IMR-90 (cell line): ENCODE measurements at regions not wholly inside any gene's neighbourhood (a gene's known extent, or its start where the extent isn't known, plus 50 kb on each side); places are given as distances from the start of the nearest gene placed in this dataset.

Source experiments
- ATAC-seq: fragments of 200-7000 bp; cut with Tn5 transposase; 2 replicates; pipeline ENCODE4 v1.9.1; 2020; ENCODE audit warnings: low read depth, mild to moderate bottlenecking, moderate library complexity
- BruUV-seq: library from RNA; stranded (reverse); fragments of 400-500 nt; replicated peaks from 2 replicates; lab custom pipeline; 2021; lab: Mats Ljungman, UMichigan
- CTCF ChIA-PET: fragments of 300-600 bp; formaldehyde crosslinking; extraction: SDS; loops from one replicate; lab custom pipeline; 2021; ENCODE audit warnings: antibody characterized with exemption; lab: Yijun Ruan, JAX
- POLR2A ChIA-PET: fragments of 300-600 bp; sonication (Branson Sonifier 250); formaldehyde crosslinking; loops from one replicate; lab custom pipeline; 2022; ENCODE audit warnings: antibody characterized with exemption; ENCODE audit not compliant: unreplicated experiment; lab: Charles Lee
- DNase-seq: peaks from one replicate; pipeline ENCODE4 v3.0.0; 2013
- H2AFZ ChIP-seq: replicated peaks from 2 replicates; pipeline ENCODE3; 2013; ENCODE audit warnings: low read length, mild to moderate bottlenecking; ENCODE audit not compliant: poor library complexity
- H2AK5ac ChIP-seq: 2 replicates; pipeline ENCODE4 v1.6.1; 2013; ENCODE audit warnings: low read depth, low read length, inconsistent platforms
- H2AK9ac ChIP-seq: replicated peaks from 2 replicates; pipeline ENCODE3; 2013; ENCODE audit warnings: mild to moderate bottlenecking, low read depth, low read length, moderate library complexity; ENCODE audit not compliant: poor library complexity
- H2BK120ac ChIP-seq: 2 replicates; pipeline ENCODE4 v1.6.1; 2013; ENCODE audit warnings: low read depth, low read length, inconsistent platforms
- H2BK15ac ChIP-seq: 3 replicates; pipeline ENCODE4 v1.6.1; 2013; ENCODE audit warnings: low read depth, low read length, inconsistent platforms
- H2BK20ac ChIP-seq: 2 replicates; pipeline ENCODE4 v1.6.1; 2013; ENCODE audit warnings: low read depth, mild to moderate bottlenecking, inconsistent platforms, low read length, moderate library complexity
- H2BK5ac ChIP-seq: 2 replicates; pipeline ENCODE4 v1.6.1; 2013; ENCODE audit warnings: mild to moderate bottlenecking, low read depth, low read length, inconsistent platforms; ENCODE audit not compliant: poor library complexity, severe bottlenecking
- H3K14ac ChIP-seq: replicated peaks from 2 replicates; pipeline ENCODE4 v1.6.1; 2013; ENCODE audit warnings: low read depth, low read length, inconsistent platforms
- H3K18ac ChIP-seq: 2 replicates; pipeline ENCODE4 v1.6.1; 2013; ENCODE audit warnings: low read depth, low read length, control low read depth
- H3K23ac ChIP-seq: 2 replicates; pipeline ENCODE4 v1.6.1; 2013; ENCODE audit warnings: low read depth, low read length, inconsistent platforms
- H3K27ac ChIP-seq: 2 replicates; pipeline ENCODE4 v1.5.1; 2013; ENCODE audit warnings: mild to moderate bottlenecking, control low read depth, low read length; ENCODE audit not compliant: insufficient read depth
- H3K27me3 ChIP-seq: 2 replicates; pipeline ENCODE4 v1.6.1; 2013; ENCODE audit warnings: low read length; ENCODE audit not compliant: control insufficient read depth, insufficient read depth
- H3K36me3 ChIP-seq: 2 replicates; pipeline ENCODE4 v1.6.1; 2013; ENCODE audit warnings: low read length, mixed read lengths; ENCODE audit not compliant: control insufficient read depth, insufficient read depth
- H3K4ac ChIP-seq: 2 replicates; pipeline ENCODE4 v1.6.1; 2013; ENCODE audit warnings: low read depth, low read length, inconsistent platforms
- H3K4me1 ChIP-seq: 2 replicates; pipeline ENCODE4 v1.6.1; 2013; ENCODE audit warnings: low read length, mixed read lengths; ENCODE audit not compliant: control insufficient read depth, insufficient read depth
- H3K4me2 ChIP-seq: 2 replicates; pipeline ENCODE4 v1.6.1; 2013; ENCODE audit warnings: low read depth, mild to moderate bottlenecking, control low read depth, low read length, moderate library complexity
- H3K4me3 ChIP-seq: 2 replicates; pipeline ENCODE4 v1.5.1; 2013; ENCODE audit warnings: low read depth, mild to moderate bottlenecking, control low read depth, low read length, moderate library complexity; ENCODE audit not compliant: insufficient read depth
- H3K56ac ChIP-seq: 2 replicates; pipeline ENCODE4 v1.6.1; 2013; ENCODE audit warnings: low read length, inconsistent platforms; ENCODE audit not compliant: insufficient read depth; ENCODE audit errors: extremely low read depth
- H3K79me1 ChIP-seq, 2 experiments: 2 replicates each; pipeline ENCODE4 v1.6.1; 2013; ENCODE audit warnings: low read length in 2 of 2, inconsistent platforms in 1 of 2, low read depth in 1 of 2
- H3K9ac ChIP-seq: 2 replicates; pipeline ENCODE4 v1.6.1; 2013; ENCODE audit warnings: low read depth, low read length, control low read depth
- H3K9me1 ChIP-seq: 2 replicates; pipeline ENCODE4 v1.6.1; 2013; ENCODE audit warnings: low read length, inconsistent platforms; ENCODE audit not compliant: insufficient read depth
- H3K9me3 ChIP-seq: 2 replicates; pipeline ENCODE4 v1.6.1; 2013; ENCODE audit warnings: low read length; ENCODE audit not compliant: control insufficient read depth, insufficient read depth
- H4K20me1 ChIP-seq: 2 replicates; pipeline ENCODE4 v1.6.1; 2013; ENCODE audit warnings: low read length, inconsistent platforms; ENCODE audit not compliant: insufficient read depth
- H4K5ac ChIP-seq: 2 replicates; pipeline ENCODE4 v1.6.1; 2013; ENCODE audit warnings: mild to moderate bottlenecking, low read depth, low read length, control low read depth
- H4K8ac ChIP-seq, 2 experiments: 2 replicates each; pipeline ENCODE4 v1.6.1; 2013; ENCODE audit warnings: low read depth in 2 of 2, low read length in 2 of 2, control low read depth in 1 of 2, inconsistent platforms in 1 of 2
- H4K91ac ChIP-seq: 2 replicates; pipeline ENCODE4 v1.6.1; 2013; ENCODE audit warnings: low read depth, low read length, inconsistent platforms; ENCODE audit not compliant: insufficient read depth
- FOS ChIP-seq: fragments of 150-350 bp; IDR thresholded peaks from 2 replicates; pipeline ENCODE4 v1.6.1; 2016; ENCODE audit warnings: low read depth, low read length
- MAFK ChIP-seq: IDR thresholded peaks from 2 replicates; pipeline ENCODE4 v1.6.1; 2012; ENCODE audit warnings: low read depth, low read length, improper control_type of control experiment
- MXI1 ChIP-seq: IDR thresholded peaks from 2 replicates; pipeline ENCODE4 v1.6.1; 2012; ENCODE audit warnings: low read depth, mild to moderate bottlenecking, low read length, moderate library complexity, borderline replicate concordance
- RAD21 ChIP-seq: IDR thresholded peaks from 2 replicates; pipeline ENCODE4 v1.6.1; 2012; ENCODE audit warnings: low read length, improper control_type of control experiment
- WGBS, 2 experiments: methylation state at CpG; one replicate each; pipeline versions ENCODE4 v1.1.5 to v1.1.7; 2013; ENCODE audit warnings: missing lambda C conversion rate in 2 of 2; ENCODE audit not compliant: insufficient read length in 1 of 2; ENCODE audit errors: extremely low coverage in 2 of 2; 5-methylcytosine and 5-hydroxymethylcytosine counted together
- dilution Hi-C: fragments of 300-500 bp; cut with HindIII; formaldehyde crosslinking; loops from one replicate; pipeline ENCODE4 v1.14.3; 2018; ENCODE audit warnings: low sequenced_read_pairs; ENCODE audit not compliant: unreplicated experiment
- in situ Hi-C: fragments of 300-500 bp; cut with MboI; formaldehyde crosslinking; loops from 3 replicates; pipeline ENCODE4 v1.14.3; 2019; ENCODE audit warnings: low sequenced_read_pairs, inconsistent platforms, mixed read lengths
- intact Hi-C: fragments of 100-400 bp; cut with micrococcal nuclease; formaldehyde crosslinking; loops from 2 replicates; pipeline ENCODE4 v1.10.0; 2022

DNA sequence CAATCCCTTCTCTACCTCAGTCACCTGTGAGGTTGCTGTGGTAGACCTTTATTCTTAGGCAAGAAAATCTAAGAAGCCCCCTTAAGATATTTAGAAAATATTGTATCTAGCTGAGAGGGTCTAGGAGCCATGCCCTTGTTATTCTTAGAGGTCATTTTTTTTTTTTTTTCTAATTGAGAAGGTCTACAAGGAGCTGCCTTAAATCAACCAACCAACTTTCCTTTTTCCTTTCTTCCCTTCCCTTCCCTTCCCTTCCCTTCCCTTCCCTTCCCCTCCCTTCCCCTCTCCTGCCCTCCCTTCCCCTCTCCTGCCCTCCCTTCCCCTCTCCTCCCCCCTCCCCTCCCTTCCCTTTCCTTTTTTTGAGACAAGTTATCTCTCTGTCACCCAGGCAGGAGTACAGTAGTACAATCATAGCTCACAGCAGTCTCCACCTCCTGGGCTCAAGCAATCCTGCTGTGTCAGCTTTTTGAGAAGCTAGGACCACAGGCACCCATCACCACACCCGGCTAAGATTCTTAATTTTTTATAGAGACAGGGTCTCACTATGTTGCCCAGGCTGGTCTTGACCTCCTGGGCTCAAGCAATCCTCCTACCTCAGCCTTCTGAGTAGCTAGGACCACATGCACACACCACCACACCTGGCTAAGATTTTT, 668.4 kb upstream of the FBXO33 start:
- Histone ChIP-seq H2AK5ac (no peak overlapping the region), H3K9ac (no peak overlapping the region), H4K8ac (no peak overlapping the region), H3K36me3 (no peaks in the 10 kb centered on the region), H3K9me1 (no peaks in the 10 kb centered on the region), H3K27me3 (no peaks in the 10 kb centered on the region), H2AK9ac (no peak overlapping the region), H3K56ac (no peak overlapping the region), H2BK5ac (no peak overlapping the region), H3K4me1 (no peaks in the 10 kb centered on the region), H3K18ac (no peak overlapping the region), H3K4me2 (no peak overlapping the region), H4K91ac (no peak overlapping the region), H3K4ac (no peak overlapping the region), H3K79me1 (no peaks in the 10 kb centered on the region), H2BK120ac (no peak overlapping the region), H4K20me1 (no peaks in the 10 kb centered on the region), H3K27ac (no peak overlapping the region), H3K14ac (no peak overlapping the region), H3K23ac (no peak overlapping the region), H2BK15ac (no peak overlapping the region), H4K5ac (no peak overlapping the region), H3K4me3 (no peak overlapping the region), H2BK20ac (no peak overlapping the region), H2AFZ (no peak overlapping the region), H3K9me3 (no peaks in the 10 kb centered on the region; the same call in 1 of the 2 replicates)
- TF ChIP-seq RAD21: no peak
- TF ChIP-seq FOS: no peak
- peak; percentile 60 for TF ChIP-seq MAFK
- no peak for TF ChIP-seq MXI1
- POLR2A ChIA-PET: no interaction called here
- intact Hi-C loops: no loop called here
- dilution Hi-C loops: no loop called here
- CTCF ChIA-PET: no interaction called here
- DNase-seq (no peak), ATAC-seq (no peak)
- in situ Hi-C loops: no loop called here
- BruUV-seq: no TSS peak
- no CpG with 5 or more reads among the region's 1 CpG for WGBS, 2 experiments
